ENCODE measurements at regions not wholly inside any gene's neighbourhood (a gene's known extent, or its start where the extent isn't known, plus 50 kb on each side); places are given as distances from the start of the nearest gene placed in this dataset.

DNA sequence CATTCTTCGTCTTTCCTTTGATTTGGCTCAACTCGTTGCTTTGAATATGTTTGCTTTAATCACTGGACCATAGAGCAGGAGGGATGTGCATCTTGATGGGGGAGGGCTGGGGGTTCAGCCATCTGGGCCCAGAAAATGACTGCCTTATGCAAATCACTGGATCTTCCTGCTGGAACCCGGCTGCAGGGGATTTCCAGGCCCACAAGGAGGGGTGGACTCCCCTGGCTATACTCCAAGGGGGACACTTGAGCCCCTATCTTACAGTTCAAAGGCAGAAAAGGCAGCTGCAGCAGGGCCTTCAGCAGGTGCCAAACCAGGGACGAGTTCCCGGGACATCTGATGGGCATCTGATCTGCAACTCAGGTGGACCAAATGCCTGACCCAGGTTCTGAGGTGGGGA lies 122.5 kb downstream of the DICER1 start:
- DNase-seq, result no peak

DNA sequence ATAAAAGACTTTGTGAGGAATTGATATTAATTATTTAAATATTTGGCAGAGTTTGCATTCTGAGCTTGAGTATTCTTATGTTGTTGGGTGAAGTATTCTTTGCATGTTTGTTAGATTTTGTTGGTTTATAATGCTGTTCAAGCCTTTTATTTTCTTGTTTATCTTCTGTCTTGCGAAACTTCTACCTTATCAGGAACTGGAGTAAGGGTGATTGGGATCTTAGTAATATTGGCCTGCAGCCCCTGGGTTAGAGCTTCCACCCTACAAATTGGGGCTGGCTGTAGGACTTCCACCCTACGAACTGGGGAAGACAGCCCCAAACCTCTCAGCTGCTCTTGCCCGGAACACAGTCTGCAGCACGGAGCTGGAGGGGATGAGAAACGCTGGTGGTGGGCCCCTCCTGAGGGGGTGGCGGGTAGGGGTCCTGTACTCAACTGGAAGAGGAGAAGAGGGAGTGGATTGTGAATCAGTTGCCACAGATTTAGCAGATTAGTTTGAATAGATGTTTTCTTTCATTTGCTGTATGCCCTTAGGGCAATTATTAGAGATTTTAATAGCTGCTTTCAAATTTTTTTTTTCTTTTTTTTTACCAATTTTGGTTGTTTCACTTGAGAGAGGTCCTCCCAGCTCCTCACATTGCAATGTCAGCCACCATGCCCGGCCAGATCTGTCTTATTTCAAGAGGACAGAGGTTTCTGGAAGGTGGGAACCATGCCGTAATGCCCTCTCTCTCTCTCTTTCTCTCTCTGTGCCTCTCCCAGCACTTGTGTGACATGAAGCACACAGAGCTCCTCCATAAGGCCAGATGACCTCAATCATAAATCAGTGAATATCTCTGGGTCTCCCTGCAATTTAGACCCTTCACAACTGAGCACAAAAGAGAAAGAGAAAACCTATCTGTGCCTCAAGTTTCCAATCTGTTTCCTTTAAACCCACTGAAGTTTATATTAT lies 123.4 kb downstream of the DICER1 start:
- no peak for DNase-seq

DNA sequence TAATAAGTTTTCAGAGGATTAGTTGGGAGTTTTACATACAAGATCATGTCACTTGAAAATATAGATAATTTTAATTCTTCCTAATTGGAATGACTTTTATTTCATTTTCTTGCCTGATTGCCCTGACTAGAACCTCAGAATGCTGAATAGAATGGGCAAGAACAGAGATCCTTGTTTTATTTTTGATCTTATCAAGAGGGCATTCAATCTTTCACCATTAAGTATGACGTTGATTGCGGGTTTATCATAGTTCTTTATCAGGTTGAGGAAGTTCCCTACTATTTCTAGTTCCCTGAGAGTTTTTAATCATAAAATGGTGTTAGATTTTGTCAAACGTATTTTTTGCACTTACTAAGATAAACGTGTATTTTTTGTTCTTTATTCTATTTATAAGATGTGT lies 124.3 kb downstream of the DICER1 start:
- DNase-seq, result no peak

DNA sequence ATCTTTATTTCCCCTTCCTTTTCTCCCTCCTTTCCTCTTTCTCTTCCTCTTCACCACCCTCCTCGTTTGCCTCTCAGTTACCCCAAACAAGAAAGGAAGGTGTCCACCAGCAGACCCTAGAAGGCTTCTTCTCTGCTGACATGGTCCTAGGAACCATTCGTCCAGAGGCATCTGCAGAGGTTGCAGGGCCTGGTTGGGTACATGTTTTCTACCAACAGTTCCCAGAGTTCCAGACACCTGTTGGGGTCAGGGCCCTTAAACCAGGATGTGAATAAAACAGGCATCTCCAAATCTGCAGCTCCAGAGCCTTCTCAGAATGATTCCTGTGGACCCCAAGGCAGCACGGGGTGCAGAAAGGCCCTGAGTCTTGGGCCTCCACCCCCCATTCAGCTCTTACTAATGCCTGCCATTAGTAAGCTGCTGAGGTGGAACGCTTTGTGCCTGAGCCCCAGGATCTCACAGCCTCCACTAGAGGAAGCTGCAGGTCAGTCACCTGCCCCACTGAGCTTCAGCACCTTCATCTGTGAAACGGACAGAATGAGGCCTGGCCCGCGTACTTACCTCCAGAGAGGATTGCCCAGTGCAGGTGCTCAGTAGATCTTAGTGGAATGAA lies 130.4 kb downstream of the DICER1 start:
- no peak for DNase-seq

DNA sequence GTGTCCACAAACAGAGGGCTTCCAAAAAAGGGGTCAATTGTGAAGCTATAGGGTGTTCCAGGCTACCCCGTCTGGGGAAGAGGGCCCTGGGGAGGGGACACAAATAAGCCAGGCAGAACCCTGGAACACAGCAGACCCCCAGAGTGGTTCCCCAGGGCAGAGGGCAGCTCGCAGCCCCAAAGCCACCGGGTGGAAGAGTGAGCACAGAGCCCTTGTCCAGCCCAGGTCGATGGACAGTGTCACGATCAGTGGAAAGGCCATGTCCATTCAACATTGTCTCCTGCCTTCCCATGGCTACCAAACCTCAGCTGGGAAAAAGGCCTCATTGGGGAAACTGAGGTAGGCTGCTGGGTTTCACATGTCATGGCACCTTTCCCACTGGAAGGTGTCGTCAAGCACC lies 131.4 kb downstream of the DICER1 start:
- no peak for DNase-seq

DNA sequence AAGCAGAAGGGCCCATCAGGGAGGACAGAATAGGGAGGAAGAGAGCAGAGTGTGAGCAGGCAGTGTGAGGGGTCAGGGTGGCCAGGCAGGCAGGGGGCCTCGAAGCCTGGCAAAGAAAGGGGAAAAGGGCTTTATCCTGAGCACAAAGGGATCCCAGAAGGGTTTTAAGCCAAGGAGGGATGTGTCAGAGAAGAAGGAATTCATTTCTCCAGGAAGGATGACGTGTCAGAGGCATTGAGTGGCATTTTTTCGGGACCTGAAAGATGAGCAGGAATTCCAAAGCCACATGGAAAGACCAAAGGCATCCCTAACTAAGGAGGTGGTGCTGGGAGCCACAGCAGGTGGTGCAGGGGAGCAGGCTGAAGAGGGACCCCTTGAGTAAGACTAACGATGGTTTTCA lies 132.1 kb downstream of the DICER1 start:
- DNase-seq, result no peak

DNA sequence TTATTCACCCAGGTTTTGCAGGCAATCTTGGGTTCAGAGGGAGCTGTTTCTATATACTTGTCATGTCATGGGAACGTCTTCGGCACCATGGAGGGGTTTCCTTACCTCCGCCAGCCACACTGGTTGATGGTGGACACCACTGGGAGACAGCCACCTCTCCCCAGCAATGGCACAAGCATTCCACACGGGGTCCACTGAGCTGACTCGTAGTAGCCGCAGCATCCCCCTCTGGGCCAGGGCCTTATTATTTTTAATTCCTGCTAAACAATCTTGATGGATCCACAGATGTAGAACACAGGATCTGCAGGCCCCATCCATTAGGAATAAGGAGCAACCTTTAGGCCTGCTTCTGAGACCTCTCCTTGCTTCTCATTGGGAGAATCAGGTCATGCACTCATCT lies 132.9 kb downstream of the DICER1 start:
- no peak for DNase-seq

DNA sequence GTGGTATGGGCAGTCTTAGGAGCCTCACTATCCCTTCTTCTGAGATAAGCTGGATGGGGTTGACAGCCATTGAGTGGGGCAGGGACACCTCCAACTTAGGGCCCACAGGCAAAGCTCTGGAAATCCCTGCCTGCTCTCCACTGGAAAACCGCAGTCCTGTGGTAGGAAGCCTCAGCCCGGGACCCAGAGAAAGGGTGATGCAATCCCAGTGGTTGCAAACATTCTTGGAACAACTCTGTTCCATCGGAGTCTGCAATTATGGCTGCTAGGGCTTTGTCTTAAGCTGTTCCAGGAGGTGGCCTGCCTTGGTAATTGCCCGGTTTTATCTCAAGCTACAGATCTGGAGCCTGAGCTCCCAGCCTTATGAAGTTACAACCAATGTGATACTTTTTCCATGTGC lies 133.4 kb downstream of the DICER1 start:
- DNase-seq, result no peak

DNA sequence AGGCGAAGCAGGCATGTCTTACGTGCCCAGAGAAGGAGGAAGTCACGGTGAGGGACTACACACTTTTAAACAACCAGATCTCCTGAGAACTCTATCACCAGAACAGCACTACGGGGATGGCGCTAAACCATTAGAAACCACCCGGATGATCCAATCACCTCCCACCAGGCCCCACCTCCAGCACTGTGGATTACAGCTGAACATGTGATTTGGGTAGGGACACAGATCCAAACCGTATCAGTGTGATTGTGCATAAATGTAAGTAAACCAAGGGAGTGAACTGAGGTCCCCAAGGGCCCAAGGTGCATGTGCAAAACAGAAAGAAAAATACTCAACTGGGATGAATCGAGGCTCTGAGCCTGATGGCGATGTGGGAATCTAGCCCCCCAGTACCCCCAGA lies 134.2 kb downstream of the DICER1 start:
- no peak for DNase-seq

DNA sequence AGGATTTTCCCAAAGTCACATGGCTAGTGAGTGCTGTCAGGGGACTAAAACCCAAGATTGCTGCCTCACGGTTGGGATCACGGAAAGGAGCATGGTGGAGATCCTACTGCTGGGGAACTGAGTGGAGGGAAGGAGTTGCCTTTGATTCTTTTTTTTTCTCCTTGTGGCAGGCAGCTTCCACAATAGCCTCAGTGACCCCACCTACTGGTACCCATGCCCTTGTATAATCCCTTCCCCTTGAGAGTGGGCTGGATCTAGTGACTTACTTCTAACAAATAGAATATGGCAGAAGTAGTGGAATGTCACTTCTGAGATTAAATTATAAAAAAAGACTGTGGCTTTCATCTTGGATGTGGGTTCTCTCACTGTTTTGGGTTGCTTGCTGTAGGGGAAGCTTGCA lies 135.7 kb downstream of the DICER1 start:
- DNase-seq, result no peak

DNA sequence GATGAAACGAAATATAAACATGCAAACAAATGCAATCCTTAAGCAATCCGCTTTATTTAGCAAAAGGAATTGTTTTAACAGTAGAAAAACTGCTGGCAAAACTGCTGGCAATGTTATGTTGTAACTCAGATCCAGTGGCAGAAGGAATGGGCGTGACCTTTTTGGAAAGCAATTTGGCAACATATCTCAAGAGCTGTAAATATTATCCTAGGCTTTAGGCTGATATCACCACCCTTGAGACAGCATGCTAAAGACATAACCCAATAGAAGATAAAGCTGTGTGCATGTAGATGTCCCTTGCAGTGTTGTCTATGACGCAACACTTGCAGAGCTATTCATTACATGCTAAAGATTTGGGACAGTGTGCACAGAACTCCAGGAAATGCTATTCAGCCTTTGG lies 138.5 kb downstream of the DICER1 start:
- no peak for DNase-seq

DNA sequence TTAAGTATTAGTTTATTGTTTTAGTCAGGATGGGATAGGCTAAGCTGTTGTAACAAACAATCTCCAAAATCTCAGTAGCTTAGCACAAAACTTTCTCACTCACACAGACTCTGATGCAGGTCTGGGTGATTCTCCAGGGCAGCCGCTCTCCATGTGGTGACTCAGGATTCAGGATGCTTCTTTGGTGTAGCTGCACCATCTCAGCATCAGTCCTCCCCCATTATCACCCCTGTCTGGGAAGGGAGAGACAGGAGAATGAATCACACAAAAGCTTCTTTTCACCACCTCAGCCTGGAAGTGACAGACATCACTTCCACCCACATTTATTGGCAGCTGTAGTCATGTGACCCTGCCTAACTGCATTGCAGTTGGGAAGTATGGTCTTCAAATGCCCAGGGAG lies 142.3 kb downstream of the DICER1 start:
- DNase-seq, result no peak

DNA sequence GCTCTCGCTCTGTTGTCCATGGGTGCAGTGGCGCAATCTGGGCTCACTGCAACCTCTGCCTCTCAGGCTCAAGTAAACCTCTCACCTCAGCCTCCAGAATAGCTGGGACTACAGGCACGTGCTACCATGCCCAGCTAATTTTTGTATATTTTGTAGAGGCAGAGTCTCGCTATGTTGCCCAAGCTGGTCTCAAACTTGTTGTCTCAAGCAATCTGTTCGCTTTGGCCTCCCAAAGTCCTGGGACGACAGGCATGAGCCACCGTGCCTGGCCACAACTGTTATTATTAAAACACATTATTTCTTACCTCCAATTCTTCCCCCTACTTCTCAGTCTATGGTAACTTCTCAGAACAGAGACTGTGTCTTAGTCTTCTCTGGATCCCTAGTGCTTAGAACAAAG lies 143.3 kb downstream of the DICER1 start:
- DNase-seq, result no peak

DNA sequence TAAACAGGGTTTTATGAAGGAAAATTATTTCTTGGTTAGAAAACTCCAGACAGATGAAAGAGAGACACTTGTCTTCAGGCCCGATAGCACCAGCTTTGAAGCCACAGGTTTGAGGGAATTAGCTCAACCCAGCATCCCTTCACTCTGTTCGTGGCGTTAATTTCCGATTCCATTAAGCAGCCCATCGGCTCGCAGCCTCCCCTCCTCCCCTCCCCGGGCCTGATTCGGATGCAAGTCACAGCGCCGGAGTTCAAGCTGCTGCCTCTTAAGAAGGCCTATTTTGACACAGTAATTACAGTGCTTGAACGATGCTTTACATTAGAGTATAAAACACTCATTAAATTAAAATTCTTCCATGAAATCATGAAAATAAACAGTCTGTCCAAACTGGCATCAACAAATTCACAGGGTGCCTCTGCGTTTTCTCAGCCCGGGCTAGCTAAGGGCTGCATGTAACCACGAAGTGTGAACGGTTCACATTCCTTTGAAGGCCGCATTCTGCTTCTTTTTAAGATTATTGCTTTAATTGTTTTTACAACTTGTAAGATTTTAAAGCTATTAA lies 145.8 kb downstream of the DICER1 start:
- DNase-seq, result no peak

DNA sequence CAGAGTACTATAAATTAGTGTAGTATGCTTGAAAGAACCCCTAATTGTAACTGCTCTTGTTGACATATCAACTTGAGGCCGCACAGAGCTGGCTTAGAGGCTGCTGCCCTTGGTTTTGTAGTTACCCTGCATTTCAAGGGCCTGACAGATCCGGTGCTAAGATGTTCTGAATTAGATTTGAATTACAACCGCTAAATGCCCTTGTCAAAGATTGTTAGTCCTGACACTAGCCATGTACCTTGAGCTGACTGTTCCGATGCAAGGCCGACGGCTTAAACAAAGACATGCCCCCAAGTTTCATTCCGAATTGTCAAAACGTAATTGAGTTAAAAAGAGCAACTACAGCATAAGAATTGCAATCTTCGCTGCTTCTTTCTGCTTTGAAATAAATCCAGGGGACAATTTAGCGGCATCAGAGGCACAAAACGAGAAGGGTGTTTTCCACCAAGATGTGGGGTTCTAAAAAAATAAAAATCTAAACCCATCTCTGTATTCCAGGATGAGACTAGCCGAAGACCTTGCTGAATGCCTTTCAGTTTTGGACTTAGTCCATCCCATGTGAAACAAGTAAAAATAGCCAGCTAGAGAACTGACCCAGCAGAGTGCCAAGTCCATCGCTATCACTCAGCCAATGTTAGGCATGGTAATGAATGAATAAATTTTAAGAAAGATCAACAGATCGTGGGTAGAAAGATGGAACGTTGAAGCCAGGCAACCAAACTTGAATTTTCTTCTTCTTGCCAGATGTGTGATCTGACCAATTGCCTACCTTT lies 148.7 kb downstream of the DICER1 start:
- DNase-seq, result no peak

DNA sequence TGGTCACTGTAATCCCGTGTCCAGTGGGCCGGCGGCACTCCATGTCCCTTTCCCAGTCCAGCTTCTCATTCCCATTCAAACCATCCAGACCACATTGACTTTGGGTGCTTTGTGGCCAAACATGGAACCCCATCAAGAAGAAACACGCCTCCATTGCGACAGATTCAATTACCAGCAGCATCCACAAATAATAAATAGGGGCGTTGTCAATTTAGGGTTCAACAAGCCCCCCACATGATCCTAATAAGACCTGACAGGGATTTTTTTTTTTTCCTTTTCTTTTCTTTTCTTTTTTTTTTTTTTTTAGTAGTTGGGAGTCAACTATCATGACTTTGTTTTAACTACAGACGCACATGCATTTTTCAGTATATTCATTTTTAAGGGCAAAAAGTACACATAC lies 149.4 kb downstream of the DICER1 start:
- no peak for DNase-seq

DNA sequence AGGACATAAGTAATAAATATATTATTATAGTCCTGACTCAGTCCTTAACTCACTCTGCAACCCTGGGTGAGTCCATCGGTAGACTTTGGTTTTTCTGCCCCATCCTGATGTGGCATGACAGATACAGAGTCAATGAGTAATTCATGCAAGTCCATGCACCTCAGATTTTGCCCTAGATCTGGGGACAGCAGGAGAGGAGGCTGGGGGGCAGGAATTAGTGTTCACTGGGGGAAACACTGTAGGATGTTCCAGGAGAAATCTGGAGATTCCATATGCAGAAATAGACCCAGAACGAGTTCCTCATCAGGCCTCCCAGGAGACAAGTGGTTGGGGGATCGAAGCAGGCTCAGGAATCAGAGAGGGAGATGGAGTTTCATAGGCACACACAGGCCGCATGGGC lies 150.8 kb downstream of the DICER1 start:
- DNase-seq, result no peak

DNA sequence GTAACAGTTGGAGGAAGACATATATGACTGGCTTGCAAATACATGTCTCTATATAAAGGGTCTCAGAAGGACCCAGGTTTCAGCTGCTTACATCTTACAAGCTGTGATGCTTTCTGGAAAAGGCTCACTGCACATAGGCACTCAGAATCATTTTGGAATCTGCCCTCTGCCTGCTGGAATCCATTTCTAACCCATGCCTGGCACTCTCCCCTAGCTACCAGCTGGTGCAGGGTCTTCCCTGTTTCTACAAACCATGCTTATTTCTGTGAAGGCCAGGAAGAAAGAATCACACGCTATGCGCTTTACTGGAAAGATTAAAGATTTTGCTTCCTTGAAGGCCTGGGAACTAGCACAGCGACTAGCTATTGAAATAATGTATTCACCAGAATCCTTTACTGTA lies 151.3 kb downstream of the DICER1 start:
- no peak for DNase-seq

DNA sequence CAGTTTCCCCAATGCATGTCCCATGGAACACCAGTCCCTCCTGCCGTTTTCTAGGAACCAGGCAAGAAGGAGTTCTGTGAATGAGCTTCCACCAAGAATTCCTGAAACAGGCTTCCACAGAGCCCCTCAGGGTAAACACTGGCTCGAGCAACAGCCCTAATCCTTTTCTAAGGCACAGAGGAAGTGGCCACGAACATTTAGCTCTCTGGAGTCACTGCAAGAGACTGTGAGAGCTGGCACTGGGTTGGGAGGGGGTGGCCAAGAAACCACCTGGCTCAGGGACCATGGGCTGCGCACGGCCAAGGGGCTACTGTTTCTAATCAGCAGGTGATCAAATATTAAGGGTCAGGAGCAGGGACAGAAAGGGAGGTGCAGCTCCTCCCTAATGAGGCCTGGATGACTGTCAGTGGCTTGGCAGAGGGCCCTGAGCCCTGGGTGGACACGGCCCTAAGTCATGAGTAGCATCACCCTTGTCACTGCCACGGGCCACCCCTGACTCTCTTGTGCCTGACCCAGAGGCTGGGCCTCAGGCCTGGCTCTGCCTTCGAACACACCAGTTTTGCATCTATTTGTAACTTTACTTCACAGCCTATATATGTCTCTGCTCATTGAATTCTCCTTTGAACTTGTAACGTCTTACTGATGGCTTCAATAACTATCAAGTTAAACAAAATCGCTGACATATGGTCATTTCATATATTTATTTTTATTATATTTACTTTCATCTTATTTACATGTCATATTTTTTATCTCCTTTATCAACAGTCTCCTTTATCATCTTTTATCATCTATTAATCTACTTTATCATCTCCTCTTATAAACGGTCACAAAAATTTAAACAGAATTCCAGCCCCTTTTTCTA lies 154.0 kb downstream of the DICER1 start:
- no peak for DNase-seq

DNA sequence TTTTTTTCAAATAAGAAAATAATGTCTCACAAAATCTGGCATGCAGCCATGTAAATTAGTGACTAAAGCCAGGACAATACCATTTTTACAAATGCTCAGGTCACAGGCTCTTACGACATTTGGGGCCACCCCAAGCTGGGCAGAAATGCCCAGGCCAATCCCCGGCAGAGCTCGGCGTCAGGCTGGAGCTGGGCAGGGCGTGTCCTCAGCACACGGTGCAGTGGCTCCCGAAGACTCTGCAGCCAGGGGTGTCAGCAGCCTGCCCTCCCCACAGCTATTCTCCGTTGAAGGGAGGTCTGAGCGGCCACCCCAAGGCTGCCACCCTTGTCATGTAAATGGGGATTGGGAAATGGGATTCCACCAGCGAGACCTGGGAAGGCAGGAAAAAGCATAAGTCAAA lies 158.6 kb downstream of the DICER1 start:
- no peak for DNase-seq

DNA sequence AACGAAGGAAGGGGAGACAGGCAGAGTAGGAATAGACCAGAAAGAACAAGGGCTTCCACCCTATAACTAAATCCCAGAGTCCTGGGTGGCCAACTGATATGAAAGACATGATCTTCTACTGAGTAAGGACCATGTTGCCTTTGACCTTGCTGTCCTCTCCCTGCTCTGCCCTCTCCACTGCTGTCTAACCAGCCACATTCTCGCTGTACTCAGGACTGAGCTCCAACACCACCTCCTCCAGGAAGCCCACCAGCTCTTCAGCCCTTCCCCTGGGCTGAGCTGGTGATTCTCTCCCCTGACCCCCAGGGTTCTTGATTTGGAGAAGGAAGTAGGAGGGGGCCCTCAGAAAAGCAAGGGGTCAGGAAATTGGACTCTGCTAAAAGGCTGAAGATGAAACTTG lies 159.2 kb downstream of the DICER1 start:
- no peak for DNase-seq

DNA sequence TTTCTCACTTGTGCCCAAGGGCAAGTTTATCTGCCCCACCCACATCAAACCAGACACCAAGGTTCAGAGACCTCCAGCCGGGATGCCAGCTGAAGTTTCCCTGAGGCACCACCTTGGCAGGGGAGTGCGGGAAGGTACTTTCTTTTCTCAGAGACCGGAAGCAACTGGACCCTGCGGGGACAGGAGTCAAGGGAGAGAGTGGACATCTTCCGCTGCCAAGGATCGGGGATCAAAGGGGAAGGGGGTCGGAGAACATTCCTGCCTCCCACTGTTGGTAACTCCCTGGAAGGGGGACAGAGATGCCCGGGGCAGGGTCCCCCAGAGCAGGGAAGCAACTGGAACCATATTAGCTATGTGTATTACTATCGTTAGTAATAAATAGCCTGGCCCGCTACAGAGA lies 161.8 kb downstream of the DICER1 start:
- DNase-seq, result no peak
